Fibroblast of peridontal ligament (primary cell): ENCODE measurements at regions not wholly inside any gene's neighbourhood (a gene's known extent, or its start where the extent isn't known, plus 50 kb on each side); places are given as distances from the start of the nearest gene placed in this dataset.
"Not testable (repeated sequence)": the region's sequence is repeated elsewhere in the genome, so short reads cannot be mapped to it uniquely, and the experiment has no call there.

ENCODE experiments used
- DNase-seq: peaks from one replicate; pipeline ENCODE4 v3.0.0-alpha.2; 2010; ENCODE audit errors: extremely low read depth

DNA sequence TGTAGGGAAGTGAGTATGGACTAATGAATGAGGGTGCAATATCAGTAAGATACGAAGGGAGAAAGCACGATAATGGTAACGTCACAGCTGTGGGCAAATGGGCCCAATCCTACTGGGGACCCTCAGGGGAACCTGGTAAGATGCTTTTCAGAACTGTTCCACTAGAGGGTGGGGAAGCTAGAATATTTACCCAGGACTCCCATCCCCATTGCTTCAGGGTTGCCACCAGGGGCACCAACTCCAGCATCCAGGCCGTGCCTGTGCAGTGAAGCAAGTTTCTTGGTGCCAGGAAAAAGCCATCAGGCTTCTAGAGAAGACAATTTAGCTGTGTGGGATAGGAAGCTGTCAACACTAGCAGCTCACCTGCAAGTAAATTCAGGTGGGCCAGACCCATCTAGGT, 409.3 kb downstream of the AGTPBP1 start:
- DNase-seq: no peak

DNA sequence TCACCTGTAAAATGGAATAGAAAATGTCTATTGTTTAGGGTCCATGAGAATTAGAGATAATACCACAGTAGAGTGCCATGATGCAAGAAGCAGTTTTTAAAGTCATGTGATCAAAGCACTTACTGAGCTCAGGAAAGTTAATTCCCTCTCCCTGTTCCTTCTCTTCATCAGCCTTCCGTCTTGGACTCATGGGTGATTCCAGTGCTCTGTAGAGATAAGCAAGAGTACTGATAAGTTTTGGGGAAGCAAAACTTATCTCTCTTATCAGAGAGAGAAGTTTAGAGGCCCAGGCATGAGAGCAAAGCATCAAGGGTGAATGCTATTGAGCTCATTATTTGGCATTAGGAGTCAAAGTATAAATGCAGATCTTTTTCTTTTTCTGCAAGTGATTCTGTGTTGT, 410.1 kb downstream of the AGTPBP1 start:
- DNase-seq: no peak

DNA sequence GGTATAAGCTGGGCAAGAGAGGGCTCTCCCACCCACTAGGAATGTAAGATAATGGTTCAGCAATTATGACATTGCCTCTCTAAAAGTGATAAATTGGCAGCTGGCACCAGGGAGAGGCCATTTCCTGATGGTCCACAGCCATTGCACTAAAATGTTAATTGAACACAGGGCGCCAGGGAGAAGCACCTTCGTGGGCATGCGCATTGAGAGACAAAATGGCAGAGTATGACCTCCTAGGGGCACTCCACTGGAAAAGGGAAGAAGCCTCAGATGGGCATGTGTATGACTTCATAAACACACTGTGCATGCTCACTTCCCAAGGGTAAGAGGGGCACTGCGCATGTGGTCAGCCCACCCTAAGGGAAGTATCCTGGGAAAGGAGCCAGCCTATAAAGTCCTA, 419.2 kb downstream of the AGTPBP1 start:
- DNase-seq: no peak

DNA sequence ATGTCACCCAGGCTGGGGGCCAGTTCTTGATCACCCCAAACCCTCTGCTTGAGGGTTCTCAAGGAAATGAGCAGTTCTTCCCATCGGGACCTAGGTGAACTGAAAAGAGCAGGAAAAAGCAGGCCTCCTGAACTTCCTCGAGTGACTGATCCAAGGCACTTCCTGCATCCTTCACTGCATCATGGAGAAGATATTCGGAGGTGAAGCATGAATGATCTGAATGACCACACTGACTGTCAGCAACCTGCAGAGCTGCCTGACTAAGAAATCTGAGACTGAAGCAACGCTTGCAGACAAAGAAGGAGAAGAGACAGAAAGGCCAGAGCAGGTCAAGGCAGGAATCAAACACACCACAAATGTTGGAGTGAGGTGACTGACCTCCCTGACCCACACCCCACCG, 420.2 kb downstream of the AGTPBP1 start:
- no peak for DNase-seq

DNA sequence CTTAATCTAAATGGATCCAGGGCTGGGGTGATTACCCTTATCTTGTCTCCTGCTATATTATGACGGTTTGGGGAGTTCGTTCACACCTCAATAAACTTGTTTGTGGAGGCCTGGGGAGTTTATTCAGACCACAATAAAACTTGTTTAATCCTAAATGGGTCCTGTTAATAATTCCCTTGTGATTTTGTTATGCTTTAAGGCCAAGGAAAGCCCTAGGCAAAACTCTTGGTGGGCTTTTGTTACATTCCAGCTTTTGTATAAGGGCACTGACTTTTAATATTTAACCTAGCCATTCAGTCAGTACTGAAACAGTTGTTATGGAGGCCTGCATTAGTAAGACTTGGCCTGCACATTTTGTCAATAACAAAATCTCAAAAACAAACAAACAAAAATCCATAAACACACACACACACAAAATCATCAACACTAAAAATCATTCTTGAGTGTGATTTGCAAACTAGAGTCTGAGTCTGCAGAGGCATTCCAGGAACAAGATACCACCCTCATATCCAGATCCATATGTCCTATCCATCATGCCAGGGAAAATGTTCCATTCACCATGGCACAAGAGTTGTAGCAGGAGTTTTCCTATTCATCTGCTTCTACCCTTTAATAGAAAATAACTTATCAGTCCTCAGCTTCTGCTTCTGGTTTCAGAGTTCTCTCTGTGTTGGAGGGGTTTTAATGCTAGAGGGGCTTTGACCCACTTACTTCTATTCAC, 421.7 kb downstream of the AGTPBP1 start:
- no peak for DNase-seq

DNA sequence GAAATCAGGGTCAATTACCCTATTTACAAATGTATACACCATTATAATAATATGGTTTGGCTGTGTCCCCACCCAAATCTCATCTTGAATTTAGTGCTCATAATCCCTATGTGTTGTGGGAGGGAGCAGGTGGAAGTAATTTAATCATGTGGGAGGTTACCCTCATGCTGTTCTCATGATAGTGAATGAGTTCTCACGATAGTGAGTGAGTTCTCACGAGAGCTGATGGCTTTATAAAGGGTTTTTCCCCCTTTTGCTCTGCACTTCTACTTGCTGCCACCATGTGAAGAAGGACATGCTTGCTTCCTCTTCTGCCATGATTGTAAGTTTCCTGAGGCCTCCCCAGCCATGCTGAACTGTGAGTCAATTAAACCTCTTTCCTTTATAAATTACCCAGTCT, 426.2 kb downstream of the AGTPBP1 start:
- DNase-seq: not testable (repeated sequence)

DNA sequence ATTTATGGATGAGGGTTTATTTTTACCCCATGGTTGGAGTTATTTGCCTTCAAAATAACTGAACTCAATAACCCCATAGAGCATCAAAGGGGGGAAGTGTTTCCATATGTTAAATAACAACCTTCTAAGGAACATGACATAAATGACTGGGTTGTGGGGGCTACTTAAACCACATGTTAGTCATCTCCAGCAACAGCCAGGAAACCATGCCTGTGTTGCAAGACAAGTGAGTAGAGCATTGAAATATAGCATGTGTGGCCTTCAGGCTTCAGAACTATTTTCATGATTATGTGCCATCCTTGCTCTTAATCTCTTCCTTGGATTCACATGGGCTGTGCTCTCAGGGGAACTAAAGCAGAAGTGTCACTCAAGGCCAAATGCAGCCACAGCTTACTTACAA, 431.2 kb downstream of the AGTPBP1 start:
- no peak for DNase-seq

DNA sequence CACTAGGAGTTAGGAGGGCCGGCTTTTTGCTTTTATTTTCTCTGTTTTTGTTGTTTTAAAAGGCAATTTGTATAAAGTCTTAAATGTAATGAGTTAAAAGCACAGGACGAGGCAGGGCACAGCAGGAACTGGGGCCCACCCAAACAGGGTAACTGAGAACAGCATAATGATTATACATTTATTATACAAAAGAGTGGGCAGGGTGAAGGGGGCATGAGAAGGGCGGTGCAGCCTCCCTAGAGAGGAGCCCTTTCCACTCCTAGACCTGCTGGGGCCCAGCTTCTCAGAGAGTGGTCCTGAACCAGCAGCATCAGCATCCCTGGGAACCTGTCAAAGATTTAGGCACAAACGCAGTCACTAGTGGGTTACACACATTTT, 438.0 kb downstream of the AGTPBP1 start:
- DNase-seq: no peak

DNA sequence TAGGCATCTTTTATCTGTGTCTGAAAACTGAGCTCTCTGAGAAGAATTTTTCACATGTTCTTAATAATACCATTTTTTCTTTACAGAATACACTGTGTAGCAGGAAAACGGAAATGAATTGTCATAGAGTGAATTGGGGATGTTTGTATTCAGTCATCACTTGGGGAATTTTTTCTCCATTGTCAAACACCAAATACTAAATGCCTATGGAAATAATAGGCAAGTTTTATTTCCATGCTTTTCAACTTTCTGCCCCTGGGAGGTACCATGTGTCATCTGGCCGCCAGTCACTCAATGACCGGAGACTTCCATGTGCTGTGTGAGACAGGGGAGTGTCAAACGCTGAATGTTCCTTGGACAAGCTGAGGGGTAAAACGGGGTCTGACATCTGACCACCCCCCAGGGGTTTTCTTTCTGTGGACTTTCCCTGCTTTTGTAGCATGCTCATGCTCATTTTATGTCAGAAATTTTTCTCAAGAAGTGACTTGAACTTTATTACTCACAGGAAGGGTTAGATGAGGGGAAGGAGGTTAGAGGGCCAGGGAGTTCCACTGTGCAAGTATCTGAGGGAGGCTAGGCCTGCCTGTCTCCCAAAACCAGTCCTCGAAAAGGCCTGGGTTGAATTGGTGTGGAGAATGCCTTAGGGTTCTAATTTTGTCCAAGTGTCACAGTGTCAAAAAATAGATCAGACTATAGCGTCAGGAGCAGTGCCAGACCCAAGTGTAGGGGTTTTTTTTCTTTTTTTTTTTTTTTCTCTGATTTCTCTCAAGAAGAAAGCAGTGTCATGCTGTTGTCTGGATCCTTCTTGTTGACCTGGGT, 438.6 kb downstream of the AGTPBP1 start:
- no peak for DNase-seq

DNA sequence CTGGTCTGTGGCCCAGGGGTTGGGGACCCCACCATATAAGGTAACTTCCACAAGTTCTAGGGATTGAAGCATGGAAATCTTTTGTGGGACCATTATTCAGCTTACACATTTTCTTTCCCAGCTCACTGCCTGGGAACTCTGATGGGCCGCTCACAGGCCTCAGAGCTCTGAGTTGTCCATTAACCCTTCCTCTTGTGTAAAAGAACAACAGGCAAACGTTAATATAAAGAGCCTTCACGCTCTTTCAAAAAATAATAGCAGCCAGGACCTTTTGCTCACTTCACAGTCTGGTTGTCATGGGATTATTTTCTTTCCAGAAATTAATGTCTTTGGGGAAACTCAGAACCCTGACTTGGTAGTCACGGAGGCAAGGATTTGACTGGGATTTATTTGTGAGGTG, 443.3 kb downstream of the AGTPBP1 start:
- DNase-seq: no peak

DNA sequence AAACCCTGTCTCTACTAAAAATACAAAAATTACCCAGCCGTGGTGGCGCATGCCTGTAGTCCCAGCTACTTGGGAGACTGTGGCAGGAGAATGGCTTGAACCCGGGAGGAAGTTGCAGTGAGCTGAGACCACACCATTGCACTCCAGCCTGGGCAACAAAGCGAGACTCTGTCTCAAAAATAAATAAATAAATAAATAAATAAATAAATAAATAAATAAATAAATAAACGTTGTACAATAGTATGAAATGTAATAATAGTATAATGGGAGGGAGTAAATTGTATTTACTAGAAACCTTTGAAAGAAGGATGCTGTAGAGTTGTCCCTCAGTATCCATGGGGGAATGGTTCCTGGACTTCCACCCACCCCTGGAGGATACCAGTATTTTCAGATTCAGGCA, 446.5 kb downstream of the AGTPBP1 start:
- DNase-seq: not testable (repeated sequence)

DNA sequence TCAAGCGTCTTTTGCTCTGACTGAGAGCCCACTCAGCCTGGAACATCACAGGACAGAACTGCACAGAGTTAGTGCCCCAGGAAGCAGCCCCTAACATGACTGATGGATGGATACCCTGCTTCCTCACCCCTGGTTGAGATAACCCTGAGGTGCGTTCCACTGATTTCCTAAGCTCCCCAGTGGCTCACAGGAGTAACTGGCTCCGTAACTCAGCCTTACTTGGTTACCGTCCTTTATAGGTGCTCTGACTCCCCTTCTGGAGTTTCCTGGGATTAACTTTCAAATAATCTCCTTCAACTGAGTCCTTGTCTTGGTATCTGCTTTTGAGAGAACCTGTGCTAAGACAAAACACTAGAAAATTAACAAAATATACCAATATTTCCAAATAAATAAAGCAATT, 449.5 kb downstream of the AGTPBP1 start:
- no peak for DNase-seq

DNA sequence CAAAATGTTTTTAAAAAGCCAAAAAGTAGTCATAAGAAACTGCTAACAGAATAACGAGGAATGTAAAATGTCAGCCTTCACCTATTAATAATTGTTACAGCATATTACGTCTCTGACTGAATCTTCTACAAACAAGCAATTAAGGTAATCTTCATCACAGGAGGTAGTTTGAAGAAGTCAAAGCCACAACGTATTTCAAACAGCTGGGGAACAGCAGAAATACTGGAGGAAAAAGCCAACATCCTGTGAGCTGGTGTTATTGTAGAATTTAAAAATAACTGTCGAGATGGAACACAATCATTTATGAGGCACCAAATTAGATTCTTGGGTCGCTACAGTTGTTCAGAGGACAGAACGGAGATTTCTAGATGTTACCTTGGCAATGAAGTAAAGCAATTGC, 450.5 kb downstream of the AGTPBP1 start:
- DNase-seq: no peak

DNA sequence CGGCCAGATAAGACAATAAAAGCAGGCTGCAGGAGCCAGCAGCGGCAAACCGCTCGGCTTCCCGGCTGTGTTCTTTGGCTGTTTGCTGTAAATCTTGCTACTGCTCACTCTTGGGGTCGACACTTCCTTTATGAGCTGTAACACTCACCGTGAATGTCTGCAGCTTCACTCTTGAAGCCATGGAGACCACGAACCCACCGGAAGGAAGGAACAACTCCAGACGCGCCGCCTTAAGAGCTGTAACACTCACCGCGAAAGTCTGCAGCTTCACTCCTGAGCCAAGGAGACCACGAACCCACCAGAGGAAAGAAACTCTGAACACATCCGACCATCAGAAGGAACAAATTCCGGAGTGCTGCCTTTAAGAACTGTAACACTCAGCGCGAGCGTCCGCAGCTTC, 451.7 kb downstream of the AGTPBP1 start:
- no peak for DNase-seq

DNA sequence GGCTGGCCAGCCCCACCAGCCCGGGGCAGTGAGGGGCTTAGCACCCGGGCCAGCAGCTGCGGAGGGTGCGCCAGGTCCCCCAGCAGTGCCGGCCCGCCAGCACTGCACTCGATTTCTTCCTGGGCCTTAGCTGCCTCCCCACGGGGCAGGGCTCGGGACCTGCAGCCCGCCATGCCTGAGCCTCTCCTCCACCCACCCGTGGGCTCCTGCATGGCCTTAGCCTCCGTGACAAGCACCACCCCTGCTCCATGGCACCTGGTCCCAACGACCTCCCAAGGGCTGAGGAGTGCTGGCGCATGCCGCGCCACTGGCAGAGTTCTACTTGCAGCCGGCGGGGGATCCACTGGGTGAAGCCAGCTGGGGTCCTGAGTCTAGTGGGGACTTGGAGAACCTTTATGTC, 452.6 kb downstream of the AGTPBP1 start:
- no peak for DNase-seq

DNA sequence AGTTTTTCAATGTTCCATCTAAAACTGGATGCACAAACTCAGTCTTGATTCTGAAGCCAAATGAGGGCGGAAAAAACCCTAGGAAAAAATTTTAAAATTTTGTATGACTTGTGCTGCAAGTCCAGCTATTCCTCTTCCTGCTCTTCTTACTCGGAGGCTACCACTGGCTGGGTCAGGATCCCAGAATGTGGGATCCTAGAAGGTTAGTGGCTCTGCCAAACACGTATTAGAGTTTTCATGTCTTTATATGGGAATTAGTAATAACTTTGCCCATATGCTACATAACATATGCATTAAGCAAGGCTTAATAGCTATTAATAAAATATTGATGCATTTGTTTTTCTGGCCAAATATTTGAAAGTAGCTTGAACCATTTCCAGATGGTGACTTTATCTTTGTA, 458.3 kb downstream of the AGTPBP1 start:
- DNase-seq: no peak

DNA sequence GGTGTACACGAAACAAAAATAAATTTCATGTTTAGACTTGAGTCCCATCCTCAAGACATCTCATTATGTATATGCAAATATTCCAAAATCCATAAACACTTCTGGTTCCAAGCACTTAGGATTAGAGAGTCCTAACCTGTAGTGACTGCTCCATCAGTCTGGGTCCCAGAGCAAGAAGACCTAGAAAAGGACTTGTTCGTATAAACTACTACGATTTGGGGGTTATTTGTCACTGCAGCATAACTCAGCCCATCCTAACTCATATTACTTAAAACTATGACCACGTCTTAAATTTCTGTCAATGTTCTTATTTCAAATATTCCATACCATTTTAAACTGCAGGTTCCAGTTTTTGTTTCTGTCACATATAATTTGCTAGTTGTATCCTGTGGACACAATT, 463.0 kb downstream of the AGTPBP1 start:
- DNase-seq: no peak

DNA sequence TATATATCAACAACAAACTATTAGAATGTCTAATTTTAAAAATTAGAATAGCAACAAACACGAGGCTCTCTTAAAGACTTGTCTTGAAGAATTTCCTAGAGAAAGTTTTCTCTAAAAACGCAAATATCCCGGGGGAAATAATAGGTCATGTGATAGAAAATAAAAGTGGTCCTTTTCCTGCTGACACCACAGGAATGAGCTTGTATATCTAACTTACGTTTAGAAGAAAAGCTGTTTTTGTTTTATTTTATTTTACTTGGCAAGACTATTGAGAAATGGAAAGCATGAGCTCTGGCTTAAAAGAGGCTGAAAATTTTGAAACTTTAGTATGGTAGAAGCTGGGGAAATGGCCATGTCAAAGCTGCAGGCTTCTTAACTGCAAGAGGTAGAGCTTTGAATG, 465.0 kb downstream of the AGTPBP1 start:
- DNase-seq: no peak

DNA sequence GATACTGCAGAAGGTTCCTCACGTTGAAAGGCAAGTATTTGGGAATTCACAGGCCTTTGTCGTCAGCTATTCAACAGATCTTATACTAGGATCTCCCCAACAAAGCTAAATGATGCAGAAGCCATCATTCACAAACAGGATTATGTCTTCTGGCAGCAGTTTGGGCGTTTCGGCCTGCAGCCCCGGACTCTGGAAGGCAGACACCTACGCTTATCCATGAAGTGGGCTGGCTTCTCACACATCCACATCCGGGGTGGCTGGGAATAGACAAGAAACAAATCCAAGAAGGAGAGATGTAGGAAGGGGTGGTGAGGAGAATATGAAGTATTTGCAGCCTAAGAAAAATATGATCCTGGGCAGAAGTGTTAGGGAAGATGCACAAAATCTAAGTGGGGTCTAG, 471.9 kb downstream of the AGTPBP1 start:
- no peak for DNase-seq

DNA sequence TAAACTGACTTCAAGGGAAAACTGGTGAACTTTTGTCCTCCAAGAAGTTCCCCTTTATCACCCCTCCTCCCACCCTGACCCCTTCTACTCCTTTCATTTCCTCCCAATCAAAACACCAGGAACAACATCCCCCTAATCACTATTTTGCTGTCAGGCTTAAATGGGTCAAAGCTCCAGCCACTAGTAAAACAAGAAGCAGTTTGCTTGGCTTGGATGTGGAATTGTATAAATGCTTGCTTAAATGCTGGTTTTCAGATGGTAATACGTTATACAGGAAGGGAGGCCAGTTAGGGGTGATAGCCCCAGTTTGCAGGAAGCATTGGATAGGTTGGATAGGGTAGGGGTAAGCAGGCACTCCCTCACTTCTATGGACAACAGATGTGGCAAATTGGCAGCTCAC, 473.6 kb downstream of the AGTPBP1 start:
- DNase-seq: no peak

DNA sequence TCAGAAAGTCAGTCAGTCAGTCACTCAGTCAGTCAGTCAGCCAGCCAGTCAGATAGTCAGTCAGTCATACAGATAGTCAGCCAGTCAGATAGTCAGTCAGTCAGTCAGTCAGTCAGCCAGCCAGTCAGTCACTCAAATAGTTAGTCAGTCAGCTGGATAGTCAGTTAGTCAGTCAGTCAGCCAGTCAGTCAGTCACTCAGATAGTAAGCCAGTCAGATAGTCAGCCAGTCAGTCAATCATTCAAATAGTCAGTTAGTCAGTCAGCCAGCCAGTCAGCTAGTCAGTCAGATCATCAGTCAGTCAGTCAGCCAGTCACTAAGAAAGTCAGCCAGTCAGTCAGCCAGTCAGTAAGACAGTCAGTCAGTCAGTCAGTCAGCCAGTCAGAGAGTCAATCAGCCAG, 477.1 kb downstream of the AGTPBP1 start:
- DNase-seq: no peak

DNA sequence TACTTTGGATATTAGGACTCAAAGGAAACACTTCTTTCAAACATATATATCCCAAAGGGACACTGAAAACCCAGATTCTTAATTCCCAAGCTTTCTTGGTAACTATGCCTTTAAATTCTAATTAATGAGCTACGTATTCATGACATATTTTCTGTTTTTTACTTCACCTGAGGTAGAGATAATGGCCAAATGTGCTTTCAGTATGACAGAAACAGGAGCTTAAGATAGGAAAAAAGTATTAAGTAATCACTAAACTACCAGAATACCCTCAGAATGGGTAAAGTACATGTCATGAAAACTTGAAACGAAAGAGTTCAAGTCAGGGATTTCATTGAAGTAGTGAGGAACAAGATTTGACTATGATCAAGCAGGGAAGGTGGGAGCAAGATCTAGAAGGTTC, 478.5 kb downstream of the AGTPBP1 start:
- no peak for DNase-seq

DNA sequence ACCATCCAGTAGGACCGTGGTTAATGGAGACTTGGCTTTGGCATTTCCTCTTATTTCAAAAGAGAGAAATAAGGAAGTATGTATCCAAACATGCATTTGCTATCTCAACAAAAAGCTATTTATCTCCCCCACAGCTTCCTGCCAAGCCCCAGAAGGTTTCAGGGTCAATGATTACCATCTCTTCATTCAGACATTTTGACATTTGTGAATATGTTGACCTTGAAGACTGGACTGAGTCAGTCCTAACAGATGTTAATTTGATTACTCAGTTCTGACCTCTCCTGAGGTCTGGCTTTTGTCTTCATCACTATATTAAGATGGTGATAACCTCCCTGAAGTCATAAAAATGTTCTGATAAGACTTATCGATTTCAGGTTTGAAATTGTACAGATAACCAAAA, 479.4 kb downstream of the AGTPBP1 start:
- no peak for DNase-seq
